ENCODE measurements at regions not wholly inside any gene's neighbourhood (a gene's known extent, or its start where the extent isn't known, plus 50 kb on each side); places are given as distances from the start of the nearest gene placed in this dataset.
"Not testable (repeated sequence)": the region's sequence is repeated elsewhere in the genome, so short reads cannot be mapped to it uniquely, and the experiment has no call there.

GRCh38 chr12:113710216-113710615 is 238.5 kb upstream of the LHX5 start:
- Histone ChIP-seq H3K4me1 (ENCODE audit: control insufficient read depth, insufficient read depth, low read length) (no peaks in the 10 kb centered on the region), H3K9me3 (ENCODE audit: control insufficient read depth, insufficient read depth, low read length) (no peaks in the 10 kb centered on the region), H3K4me3 (ENCODE audit: low read length) (no peak overlapping the region), H3K27me3 (ENCODE audit: control insufficient read depth, insufficient read depth, low read length) (no peaks in the 10 kb centered on the region), H3K36me3 (ENCODE audit: control insufficient read depth, insufficient read depth, low read length) (no peaks in the 10 kb centered on the region), H3K27ac (ENCODE audit: low read length) (no peak overlapping the region)
- DNase-seq (ENCODE audit: low read depth, low spot score), result no peak
- no CpG with 5 or more reads among the region's 5 CpGs for whole genome bisulfite sequencing (ENCODE audit: insufficient coverage, insufficient read length)

- no peaks in the 10 kb centered on the region for H3K9me3 ChIP-seq (ENCODE audit: control insufficient read depth, insufficient read depth, low read length)
- H3K36me3 ChIP-seq (ENCODE audit: control insufficient read depth, insufficient read depth, low read length), result no peaks in the 10 kb centered on the region
- DNase-seq (ENCODE audit: low read depth, low spot score), result no peak
- no peak overlapping the region for H3K4me3 ChIP-seq (ENCODE audit: low read length)
- no peak overlapping the region for H3K27ac ChIP-seq (ENCODE audit: low read length)
- WGBS (ENCODE audit: insufficient coverage, insufficient read length), result no CpG with 5 or more reads among the region's 3 CpGs
- H3K27me3 ChIP-seq (ENCODE audit: control insufficient read depth, insufficient read depth, low read length), result no peaks in the 10 kb centered on the region
- H3K4me1 ChIP-seq (ENCODE audit: control insufficient read depth, insufficient read depth, low read length), result no peaks in the 10 kb centered on the region
Measured at GRCh38 chr12:113709456-113709855, 237.8 kb upstream of the LHX5 start.

DNA sequence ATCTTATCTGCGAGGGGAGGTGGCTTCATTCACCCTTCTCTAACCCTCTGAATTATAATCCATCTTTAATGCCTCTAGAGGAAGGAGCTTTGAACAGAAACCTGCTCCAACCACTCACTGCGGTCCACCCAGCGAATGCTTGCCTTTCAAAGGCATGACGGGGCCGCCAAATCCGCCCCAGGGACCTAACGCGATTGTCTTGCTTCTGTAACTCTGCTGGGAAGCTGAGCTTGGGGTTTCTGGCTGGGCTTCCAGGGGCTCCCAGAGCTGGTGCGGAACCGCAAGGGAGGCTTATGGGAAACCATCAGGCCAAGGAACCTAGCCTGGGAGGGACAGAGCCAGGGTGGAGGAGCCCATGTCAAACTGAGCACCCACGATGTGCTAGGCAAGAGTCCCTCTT is 231.2 kb upstream of the LHX5 start:
- WGBS (ENCODE audit: insufficient coverage, insufficient read length), result no CpG with 5 or more reads among the region's 11 CpGs
- no peaks in the 10 kb centered on the region for H3K27me3 ChIP-seq (ENCODE audit: control insufficient read depth, insufficient read depth, low read length)
- H3K4me3 ChIP-seq (ENCODE audit: low read length), result no peak overlapping the region
- DNase-seq (ENCODE audit: low read depth, low spot score), result no peak
- no peak overlapping the region for H3K27ac ChIP-seq (ENCODE audit: low read length)
- no peaks in the 10 kb centered on the region for H3K36me3 ChIP-seq (ENCODE audit: control insufficient read depth, insufficient read depth, low read length)
- H3K9me3 ChIP-seq (ENCODE audit: control insufficient read depth, insufficient read depth, low read length), result no peaks in the 10 kb centered on the region
- H3K4me1 ChIP-seq (ENCODE audit: control insufficient read depth, insufficient read depth, low read length), result peaks cover 7% of the 10 kb centered on the region; the same call in 1 of the 2 replicates

- Histone ChIP-seq H3K36me3 (ENCODE audit: control insufficient read depth, insufficient read depth, low read length) (no peaks in the 10 kb centered on the region), H3K4me3 (ENCODE audit: low read length) (no peak overlapping the region), H3K27ac (ENCODE audit: low read length) (no peak overlapping the region), H3K27me3 (ENCODE audit: control insufficient read depth, insufficient read depth, low read length) (no peaks in the 10 kb centered on the region), H3K4me1 (ENCODE audit: control insufficient read depth, insufficient read depth, low read length) (peaks cover 11% of the 10 kb centered on the region; the same call in 1 of the 2 replicates), H3K9me3 (ENCODE audit: control insufficient read depth, insufficient read depth, low read length) (no peaks in the 10 kb centered on the region)
- WGBS (ENCODE audit: insufficient coverage, insufficient read length), result no CpG with 5 or more reads among the region's 4 CpGs
- DNase-seq (ENCODE audit: low read depth, low spot score), result no peak
Measured at GRCh38 chr12:113702276-113702675, 230.6 kb upstream of the LHX5 start.

DNA sequence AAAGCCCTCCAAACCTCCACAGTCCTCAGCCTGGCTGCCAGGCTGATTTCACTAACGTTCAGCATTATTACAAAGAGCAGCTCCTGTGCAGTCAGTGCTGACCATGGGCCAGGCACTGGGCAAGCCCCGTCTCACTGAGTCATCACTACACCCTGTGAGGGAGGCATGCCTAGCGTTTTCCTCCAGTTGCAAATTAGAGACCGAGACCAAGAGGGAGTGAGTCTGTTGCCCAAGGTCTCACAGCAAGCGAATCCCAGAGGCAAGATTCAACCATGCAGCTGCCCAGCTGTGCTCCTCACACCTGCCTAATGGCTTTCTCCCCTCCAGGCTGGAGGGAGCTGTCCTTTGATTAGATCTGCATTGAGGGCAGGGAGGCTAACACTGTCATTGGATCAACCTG is 229.3 kb upstream of the LHX5 start:
- DNase-seq (ENCODE audit: low read depth, low spot score), result no peak
- no peak overlapping the region for H3K27ac ChIP-seq (ENCODE audit: low read length)
- peaks cover 11% of the 10 kb centered on the region; the same call in 1 of the 2 replicates for H3K4me1 ChIP-seq (ENCODE audit: control insufficient read depth, insufficient read depth, low read length)
- WGBS (ENCODE audit: insufficient coverage, insufficient read length), result no CpG with 5 or more reads among the region's 5 CpGs
- no peaks in the 10 kb centered on the region for H3K9me3 ChIP-seq (ENCODE audit: control insufficient read depth, insufficient read depth, low read length)
- no peaks in the 10 kb centered on the region for H3K36me3 ChIP-seq (ENCODE audit: control insufficient read depth, insufficient read depth, low read length)
- H3K27me3 ChIP-seq (ENCODE audit: control insufficient read depth, insufficient read depth, low read length), result no peaks in the 10 kb centered on the region
- H3K4me3 ChIP-seq (ENCODE audit: low read length), result no peak overlapping the region

DNA sequence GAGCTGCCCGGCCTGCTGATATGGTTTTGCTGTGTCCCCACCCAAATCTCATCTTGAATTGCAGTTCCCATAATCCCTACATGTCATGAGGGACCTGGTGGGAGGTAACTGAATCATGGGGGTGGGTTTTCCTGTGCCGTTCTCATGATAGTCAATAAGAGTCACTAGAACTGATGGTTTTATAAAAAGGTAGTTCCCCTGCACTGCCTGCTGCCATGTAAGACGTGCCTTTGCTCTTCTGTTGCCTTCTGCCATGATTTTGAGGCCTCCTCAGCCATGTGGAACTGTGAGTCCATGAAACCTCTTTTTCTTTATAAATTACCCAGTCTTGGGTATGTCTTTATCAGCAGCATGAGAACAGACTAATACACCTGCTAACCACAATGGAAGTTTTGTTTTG is 228.3 kb upstream of the LHX5 start:
- not testable (repeated sequence) for H3K4me3 ChIP-seq (ENCODE audit: low read length); H3K9me3 ChIP-seq (ENCODE audit: control insufficient read depth, insufficient read depth, low read length); H3K27me3 ChIP-seq (ENCODE audit: control insufficient read depth, insufficient read depth, low read length); DNase-seq (ENCODE audit: low read depth, low spot score); H3K27ac ChIP-seq (ENCODE audit: low read length); H3K36me3 ChIP-seq (ENCODE audit: control insufficient read depth, insufficient read depth, low read length)
- WGBS (ENCODE audit: insufficient coverage, insufficient read length), result no CpG with 5 or more reads among the region's 3 CpGs
- H3K4me1 ChIP-seq (ENCODE audit: control insufficient read depth, insufficient read depth, low read length), result peaks cover 11% of the 10 kb centered on the region; the same call in 1 of the 2 replicates

DNA sequence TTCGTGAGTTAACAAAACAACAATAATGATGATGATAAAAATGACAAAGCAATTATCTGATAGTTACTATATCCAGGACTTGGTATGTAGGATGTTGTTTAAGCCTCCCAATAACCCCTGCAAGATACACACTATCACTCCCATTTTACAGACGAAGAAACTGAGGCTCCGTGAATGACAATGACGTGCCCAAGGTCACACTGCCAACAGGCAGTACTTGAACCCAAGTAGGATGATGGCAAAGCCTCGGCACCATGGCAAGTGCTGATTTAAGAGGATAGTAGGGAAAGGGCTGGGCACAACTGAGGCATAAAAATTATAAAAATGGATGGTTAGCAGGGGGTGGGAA is 226.8 kb upstream of the LHX5 start:
- Histone ChIP-seq H3K27me3 (ENCODE audit: control insufficient read depth, insufficient read depth, low read length) (no peaks in the 10 kb centered on the region), H3K9me3 (ENCODE audit: control insufficient read depth, insufficient read depth, low read length) (no peaks in the 10 kb centered on the region), H3K36me3 (ENCODE audit: control insufficient read depth, insufficient read depth, low read length) (no peaks in the 10 kb centered on the region), H3K27ac (ENCODE audit: low read length) (no peak overlapping the region), H3K4me3 (ENCODE audit: low read length) (no peak overlapping the region), H3K4me1 (ENCODE audit: control insufficient read depth, insufficient read depth, low read length) (peaks cover 11% of the 10 kb centered on the region; the same call in 1 of the 2 replicates)
- no CpG with 5 or more reads among the region's 5 CpGs for WGBS (ENCODE audit: insufficient coverage, insufficient read length)
- no peak for DNase-seq (ENCODE audit: low read depth, low spot score)

GRCh38 chr12:113697651-113698509 is 226.2 kb upstream of the LHX5 start:
- no CpG with 5 or more reads among the region's 11 CpGs for WGBS (ENCODE audit: insufficient coverage, insufficient read length)
- Histone ChIP-seq H3K36me3 (ENCODE audit: control insufficient read depth, insufficient read depth, low read length) (no peaks in the 10 kb centered on the region), H3K27me3 (ENCODE audit: control insufficient read depth, insufficient read depth, low read length) (no peaks in the 10 kb centered on the region), H3K27ac (ENCODE audit: low read length) (no peak overlapping the region), H3K4me1 (ENCODE audit: control insufficient read depth, insufficient read depth, low read length) (peaks cover 11% of the 10 kb centered on the region; the same call in 1 of the 2 replicates), H3K4me3 (ENCODE audit: low read length) (no peak overlapping the region), H3K9me3 (ENCODE audit: control insufficient read depth, insufficient read depth, low read length) (no peaks in the 10 kb centered on the region)
- no peak for DNase-seq (ENCODE audit: low read depth, low spot score)

- no peak for DNase-seq (ENCODE audit: low read depth, low spot score)
- Histone ChIP-seq H3K4me3 (ENCODE audit: low read length) (no peak overlapping the region), H3K9me3 (ENCODE audit: control insufficient read depth, insufficient read depth, low read length) (no peaks in the 10 kb centered on the region), H3K4me1 (ENCODE audit: control insufficient read depth, insufficient read depth, low read length) (peaks cover 11% of the 10 kb centered on the region; the same call in 1 of the 2 replicates), H3K27ac (ENCODE audit: low read length) (no peak overlapping the region), H3K27me3 (ENCODE audit: control insufficient read depth, insufficient read depth, low read length) (no peaks in the 10 kb centered on the region), H3K36me3 (ENCODE audit: control insufficient read depth, insufficient read depth, low read length) (no peaks in the 10 kb centered on the region)
- WGBS (ENCODE audit: insufficient coverage, insufficient read length), result no CpG with 5 or more reads among the region's 5 CpGs
Measured at GRCh38 chr12:113697104-113697503, 225.4 kb upstream of the LHX5 start.

GRCh38 chr12:113693693-113694092 is 222.0 kb upstream of the LHX5 start:
- no CpG with 5 or more reads among the region's 8 CpGs for WGBS (ENCODE audit: insufficient coverage, insufficient read length)
- H3K27me3 ChIP-seq (ENCODE audit: control insufficient read depth, insufficient read depth, low read length), result no peaks in the 10 kb centered on the region
- H3K27ac ChIP-seq (ENCODE audit: low read length), result no peak overlapping the region
- no peaks in the 10 kb centered on the region for H3K36me3 ChIP-seq (ENCODE audit: control insufficient read depth, insufficient read depth, low read length)
- DNase-seq (ENCODE audit: low read depth, low spot score), result no peak
- H3K9me3 ChIP-seq (ENCODE audit: control insufficient read depth, insufficient read depth, low read length), result no peaks in the 10 kb centered on the region
- no peak overlapping the region for H3K4me3 ChIP-seq (ENCODE audit: low read length)
- peaks cover 6% of the 10 kb centered on the region; the same call in 1 of the 2 replicates for H3K4me1 ChIP-seq (ENCODE audit: control insufficient read depth, insufficient read depth, low read length)

Measured in iPS DF 6.9 (cell line).